H1 (cell line): ENCODE measurements at regions not wholly inside any gene's neighbourhood (a gene's known extent, or its start where the extent isn't known, plus 50 kb on each side); places are given as distances from the start of the nearest gene placed in this dataset.

Source experiments
- CTCF ChIA-PET: fragments of 300-600 bp; sonication (Branson Sonifier 250); formaldehyde crosslinking; loops from one replicate; lab custom pipeline; 2021; ENCODE audit not compliant: partially characterized antibody; lab: Charles Lee
- POLR2A ChIA-PET: fragments of 300-600 bp; sonication (Branson Sonifier 250); formaldehyde crosslinking; loops from one replicate; lab custom pipeline; 2021; ENCODE audit warnings: inconsistent platforms; ENCODE audit not compliant: partially characterized antibody; lab: Charles Lee
- DNase-seq, 2 experiments: peaks; one replicate each; pipeline versions ENCODE4 v3.0.0 to v3.0.0-alpha.2; 2010 to 2022; ENCODE audit warnings: low spot score in 2 of 2, low read depth in 1 of 2, mixed read lengths in 1 of 2
- FAIRE-seq: peaks from 2 replicates; lab custom pipeline; 2011; peaks lifted over from hg19 to GRCh38; lab: Jason Lieb, UNC
- H2AFZ ChIP-seq: 2 replicates; pipeline ENCODE4 v1.8.1; 2012; ENCODE audit warnings: low read length, inconsistent platforms
- H2AK5ac ChIP-seq: 2 replicates; pipeline ENCODE4 v1.6.1; 2013; ENCODE audit warnings: low read depth, low read length
- H2BK120ac ChIP-seq: replicated peaks from 2 replicates; pipeline ENCODE3; 2013; ENCODE audit warnings: low read depth, low read length, inconsistent platforms
- H2BK12ac ChIP-seq: 2 replicates; pipeline ENCODE4 v1.6.1; 2013; ENCODE audit warnings: low read depth, low read length
- H2BK15ac ChIP-seq: 2 replicates; pipeline ENCODE4 v1.6.1; 2013; ENCODE audit warnings: low read length
- H2BK20ac ChIP-seq: 2 replicates; pipeline ENCODE4 v1.6.1; 2013; ENCODE audit warnings: low read length
- H2BK5ac ChIP-seq: 2 replicates; pipeline ENCODE4 v1.6.1; 2013; ENCODE audit warnings: low read depth, low read length
- H3K14ac ChIP-seq: 2 replicates; pipeline ENCODE4 v1.6.1; 2013; ENCODE audit warnings: inconsistent platforms; ENCODE audit not compliant: insufficient read length
- H3K18ac ChIP-seq: 2 replicates; pipeline ENCODE4 v1.6.1; 2013; ENCODE audit warnings: low read length; ENCODE audit errors: extremely low read depth
- H3K23ac ChIP-seq: 2 replicates; pipeline ENCODE4 v1.6.1; 2013; ENCODE audit warnings: inconsistent platforms; ENCODE audit not compliant: insufficient read length
- H3K23me2 ChIP-seq: 2 replicates; pipeline ENCODE4 v1.6.1; 2013; ENCODE audit warnings: low read depth, low read length
- H3K27ac ChIP-seq: 2 replicates; pipeline ENCODE4 v1.6.1; 2011; ENCODE audit warnings: low read depth, low read length, inconsistent platforms
- H3K27me3 ChIP-seq, 4 experiments: replicated peaks in 1 of 4; 1 replicate in 1 of 4; 2 replicates in 3 of 4; pipeline versions ENCODE4 v1.6.1 to v1.8.1; 2011 to 2013; ENCODE audit warnings: low read length in 3 of 4, mild to moderate bottlenecking in 3 of 4, inconsistent platforms in 2 of 4, mixed read lengths in 2 of 4, moderate library complexity in 1 of 4; ENCODE audit not compliant: control insufficient read depth in 3 of 4, insufficient read depth in 3 of 4; ENCODE audit errors: extremely low read depth in 1 of 4
- H3K36me3 ChIP-seq, 4 experiments: 2 replicates each; pipeline versions ENCODE4 v1.6.1 to v1.8.1; 2011 to 2013; ENCODE audit warnings: mild to moderate bottlenecking in 4 of 4, low read length in 3 of 4, moderate library complexity in 2 of 4, control low read depth in 1 of 4, inconsistent platforms in 1 of 4; ENCODE audit not compliant: insufficient read depth in 4 of 4, control insufficient read depth in 2 of 4
- H3K4ac ChIP-seq: replicated peaks from 2 replicates; pipeline ENCODE3; 2013; ENCODE audit warnings: low read length, low read depth, mixed read lengths, inconsistent platforms; ENCODE audit not compliant: insufficient read length
- H3K4me1 ChIP-seq, 4 experiments: replicated peaks in 1 of 4; 1 replicate in 1 of 4; 2 replicates in 3 of 4; pipeline versions ENCODE4 v1.6.1 to v1.8.1; 2011 to 2013; ENCODE audit warnings: low read length in 3 of 4, inconsistent platforms in 2 of 4, mixed read lengths in 1 of 4; ENCODE audit not compliant: insufficient read depth in 4 of 4, control insufficient read depth in 3 of 4
- H3K4me2 ChIP-seq, 2 experiments: 2 replicates each; pipeline versions ENCODE4 v1.6.1 to v1.8.1; 2011 to 2013; ENCODE audit warnings: low read depth in 2 of 2, low read length in 2 of 2, control low read depth in 1 of 2, inconsistent platforms in 1 of 2, mild to moderate bottlenecking in 1 of 2; ENCODE audit not compliant: insufficient read depth in 1 of 2
- H3K4me3 ChIP-seq, 4 experiments: fragments of 200-600, 300-600 bp in 1 of 4; sonication (generic), shearing (Covaris generic), sonication (Bioruptor Twin) in 1 of 4; 2 replicates each; pipeline versions ENCODE4 v1.5.1 to v1.8.1; 2011 to 2016; ENCODE audit warnings: low read length in 4 of 4, low read depth in 3 of 4, control low read depth in 2 of 4, inconsistent platforms in 2 of 4, mild to moderate bottlenecking in 2 of 4, mixed read lengths in 1 of 4, moderate library complexity in 1 of 4; ENCODE audit not compliant: insufficient read depth in 2 of 4; ENCODE audit errors: extremely low read depth in 1 of 4
- H3K56ac ChIP-seq: replicated peaks from 2 replicates; pipeline ENCODE3; 2013; ENCODE audit warnings: low read depth, mild to moderate bottlenecking, mixed read lengths, low read length, inconsistent platforms; ENCODE audit not compliant: insufficient read length
- H3K79me1 ChIP-seq: 2 replicates; pipeline ENCODE4 v1.6.1; 2013; ENCODE audit warnings: low read depth, low read length, control low read depth
- H3K79me2 ChIP-seq, 2 experiments: 2 replicates each; pipeline versions ENCODE4 v1.6.1 to v1.8.1; 2012 to 2013; ENCODE audit warnings: low read length in 2 of 2, mild to moderate bottlenecking in 2 of 2, inconsistent platforms in 1 of 2; ENCODE audit not compliant: insufficient read depth in 2 of 2, control insufficient read depth in 1 of 2
- H3K9ac ChIP-seq, 4 experiments: replicated peaks in 1 of 4; 1 replicate in 1 of 4; 2 replicates in 3 of 4; pipeline versions ENCODE4 v1.6.1 to v1.8.1; 2011 to 2013; ENCODE audit warnings: low read depth in 3 of 4, low read length in 3 of 4, control low read depth in 2 of 4, mild to moderate bottlenecking in 2 of 4, moderate library complexity in 2 of 4, inconsistent platforms in 1 of 4; ENCODE audit errors: extremely low read depth in 1 of 4
- H3K9me3 ChIP-seq, 2 experiments: 2 replicates each; pipeline versions ENCODE4 v1.6.1 to v1.8.1; 2012 to 2013; ENCODE audit warnings: mild to moderate bottlenecking in 2 of 2, moderate library complexity in 2 of 2, control low read depth in 1 of 2, inconsistent platforms in 1 of 2, low read depth in 1 of 2, low read length in 1 of 2, mixed read lengths in 1 of 2; ENCODE audit not compliant: insufficient read depth in 2 of 2
- H4K20me1 ChIP-seq, 2 experiments: replicated peaks in 1 of 2; 2 replicates each; pipeline versions ENCODE3 to v1.8.1; 2011 to 2013; ENCODE audit warnings: inconsistent platforms in 2 of 2, low read length in 2 of 2, mild to moderate bottlenecking in 1 of 2; ENCODE audit not compliant: insufficient read depth in 2 of 2, control insufficient read depth in 1 of 2
- H4K5ac ChIP-seq: 2 replicates; pipeline ENCODE4 v1.6.1; 2013; ENCODE audit warnings: low read length, low read depth, mixed read lengths, inconsistent platforms; ENCODE audit not compliant: insufficient read length
- H4K8ac ChIP-seq: 2 replicates; pipeline ENCODE4 v1.8.0; 2013; ENCODE audit warnings: mild to moderate bottlenecking, moderate library complexity, low read length, inconsistent platforms; ENCODE audit not compliant: insufficient read depth; ENCODE audit errors: extremely low read depth
- H4K91ac ChIP-seq: replicated peaks from 2 replicates; pipeline ENCODE3; 2013; ENCODE audit warnings: low read length, mixed read lengths, inconsistent platforms; ENCODE audit not compliant: insufficient read length
- ASH2L ChIP-seq: fragments of 200-600, 300-600 bp; sonication (generic); IDR thresholded peaks from one replicate; pipeline ENCODE4 v1.7.1; 2017; ENCODE audit warnings: low read length
- BACH1 ChIP-seq: IDR thresholded peaks from 2 replicates; pipeline ENCODE4 v1.6.1; 2012; ENCODE audit warnings: low read length, improper control_type of control experiment
- FOSL1 ChIP-seq: IDR thresholded peaks from 2 replicates; pipeline ENCODE4 v1.6.1; 2011; ENCODE audit warnings: mild to moderate bottlenecking, low read depth, low read length, moderate library complexity; ENCODE audit not compliant: insufficient read depth
- NANOG ChIP-seq: IDR thresholded peaks from 2 replicates; pipeline ENCODE4 v1.6.1; 2011; ENCODE audit warnings: low read length, low read depth, mild to moderate bottlenecking, inconsistent platforms; ENCODE audit not compliant: insufficient read depth, poor library complexity, severe bottlenecking
- POLR2A ChIP-seq, 2 experiments: IDR thresholded peaks; 1 replicate in 1 of 2; 2 replicates in 1 of 2; pipeline ENCODE4 v1.6.1; 2011; ENCODE audit warnings: low read depth in 2 of 2, low read length in 2 of 2, mild to moderate bottlenecking in 2 of 2; ENCODE audit errors: control extremely low read depth in 1 of 2
- RNF2 ChIP-seq: fragments of 200-900, 300-1000 bp; sonication (generic); IDR thresholded peaks from 2 replicates; pipeline ENCODE4 v1.7.1; 2016; ENCODE audit warnings: borderline replicate concordance, low read depth, mild to moderate bottlenecking, antibody characterized with exemption, low read length; ENCODE audit not compliant: poor library complexity, severe bottlenecking; ENCODE audit errors: missing control alignments
- SIRT6 ChIP-seq: IDR thresholded peaks from one replicate; pipeline ENCODE4 v1.7.1; 2012; ENCODE audit warnings: low read length, inconsistent platforms
- SIX5 ChIP-seq: IDR thresholded peaks from 2 replicates; pipeline ENCODE4 v1.6.1; 2011; ENCODE audit warnings: mild to moderate bottlenecking, low read depth, low read length
- SP1 ChIP-seq: IDR thresholded peaks from 2 replicates; pipeline ENCODE4 v1.6.1; 2011; ENCODE audit warnings: low read depth, low read length
- SRF ChIP-seq: IDR thresholded peaks from 2 replicates; pipeline ENCODE4 v1.6.1; 2011; ENCODE audit warnings: mild to moderate bottlenecking, low read depth, low read length, moderate library complexity
- TBP ChIP-seq: IDR thresholded peaks from 2 replicates; pipeline ENCODE4 v1.6.1; 2011; ENCODE audit warnings: low read depth, low read length, improper control_type of control experiment
- TCF12 ChIP-seq: IDR thresholded peaks from 2 replicates; pipeline ENCODE4 v1.6.1; 2011; ENCODE audit warnings: low read depth, mild to moderate bottlenecking, low read length
- YY1 ChIP-seq: IDR thresholded peaks from 2 replicates; pipeline ENCODE4 v1.6.1; 2011; ENCODE audit warnings: low read depth, mild to moderate bottlenecking, low read length
- WGBS, 2 experiments: shearing (Covaris generic) in 1 of 2; methylation state at CpG; one replicate each; pipeline versions ENCODE4 v1.1.6 to v1.1.7; 2013 to 2015; ENCODE audit warnings: low lambda C conversion rate in 2 of 2, mixed read lengths in 2 of 2, inconsistent platforms in 1 of 2, low coverage in 1 of 2, missing lambda C conversion rate in 1 of 2; ENCODE audit not compliant: insufficient replicate concordance in 2 of 2, insufficient coverage in 1 of 2, insufficient read length in 1 of 2; ENCODE audit errors: extremely low coverage in 1 of 2, missing lambda C conversion rate in 1 of 2; 5-methylcytosine and 5-hydroxymethylcytosine counted together
- TF ChIP-seq, protein P1 (sequence below): IDR thresholded peaks from 2 replicates; pipeline ENCODE4 v1.6.1; 2012; ENCODE audit warnings: inconsistent platforms

- H2BK15ac ChIP-seq, result no peak overlapping the region
- H3K4ac ChIP-seq, result no peak overlapping the region
- no peak overlapping the region for H2AFZ ChIP-seq
- H3K23me2 ChIP-seq, result no peaks in the 10 kb centered on the region
- no peak overlapping the region for H3K14ac ChIP-seq
- POLR2A ChIA-PET, result no interaction called here
- CTCF ChIA-PET, result no interaction called here
- no peak overlapping the region for H3K56ac ChIP-seq
- no peaks in the 10 kb centered on the region for H3K79me2 ChIP-seq
- H2BK20ac ChIP-seq, result no peak overlapping the region
- no peak overlapping the region for H2BK5ac ChIP-seq
- H3K79me1 ChIP-seq, result no peaks in the 10 kb centered on the region
- H3K9ac ChIP-seq, result no peak overlapping the region
- FAIRE-seq (no peak), DNase-seq (no peak)
- no peak overlapping the region for H3K18ac ChIP-seq
- WGBS, 2 experiments, result 80% methylated on average over 5 of the region's 5 CpGs; no CpG with 5 or more reads in 1 of the 2 experiments
- H3K23ac ChIP-seq, result no peak overlapping the region
- H2BK120ac ChIP-seq, result no peak overlapping the region
- H3K4me3 ChIP-seq, result no peak overlapping the region
- H4K20me1 ChIP-seq, result no peaks in the 10 kb centered on the region
- H4K5ac ChIP-seq, result no peak overlapping the region
- H3K9me3 ChIP-seq, result peaks cover 0 to 7% of the 10 kb centered on the region in 2 experiments; a peak in 3 of 4 replicates
- H2AK5ac ChIP-seq, result no peak overlapping the region
- H3K27me3 ChIP-seq, result no peaks in the 10 kb centered on the region
- no peak overlapping the region for H3K27ac ChIP-seq
- no peak overlapping the region for H4K91ac ChIP-seq
- no peaks in the 10 kb centered on the region for H3K36me3 ChIP-seq
- no peak overlapping the region for H4K8ac ChIP-seq
- H3K4me1 ChIP-seq, result no peaks in the 10 kb centered on the region
- H2BK12ac ChIP-seq, result no peak overlapping the region
- no peak overlapping the region for H3K4me2 ChIP-seq
- TF ChIP-seq, protein P1, sequence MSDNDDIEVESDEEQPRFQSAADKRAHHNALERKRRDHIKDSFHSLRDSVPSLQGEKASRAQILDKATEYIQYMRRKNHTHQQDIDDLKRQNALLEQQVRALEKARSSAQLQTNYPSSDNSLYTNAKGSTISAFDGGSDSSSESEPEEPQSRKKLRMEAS, result no peak
- TF ChIP-seq SRF, result no peak
- TF ChIP-seq YY1, result no peak
- no peak for TF ChIP-seq SP1
- TF ChIP-seq RNF2, result no peak
- no peak for TF ChIP-seq SIRT6
- no peak for TF ChIP-seq NANOG
- TF ChIP-seq ASH2L, result no peak
- TF ChIP-seq FOSL1, result no peak
- TF ChIP-seq TBP, result no peak
- TF ChIP-seq POLR2A (IDR thresholded peaks at IDR 0.05; ENCODE audit: control extremely low read depth in 1 of 2, low read depth in 2 of 2, low read length in 2 of 2), result no peak
- TF ChIP-seq BACH1, result no peak
- TF ChIP-seq TCF12, result no peak
- TF ChIP-seq SIX5, result no peak
Observed at GRCh38 chr14:84760489-84761126, 769.3 kb upstream of the FLRT2 start.
